Neuron (in vitro differentiated cells): ENCODE measurements at regions not wholly inside any gene's neighbourhood (a gene's known extent, or its start where the extent isn't known, plus 50 kb on each side); places are given as distances from the start of the nearest gene placed in this dataset.

ENCODE experiments used
- H2AFZ ChIP-seq: one replicate; pipeline ENCODE4 v1.6.1; 2013; ENCODE audit warnings: low read depth, mild to moderate bottlenecking, inconsistent platforms, low read length, moderate library complexity
- H3K27me3 ChIP-seq: one replicate; pipeline ENCODE4 v1.6.1; 2013; ENCODE audit warnings: low read length; ENCODE audit not compliant: insufficient read depth
- H3K36me3 ChIP-seq: one replicate; pipeline ENCODE4 v1.6.1; 2013; ENCODE audit warnings: low read length; ENCODE audit not compliant: insufficient read depth
- H3K4me1 ChIP-seq: one replicate; pipeline ENCODE4 v1.6.1; 2013; ENCODE audit warnings: low read length; ENCODE audit not compliant: insufficient read depth
- H3K4me3 ChIP-seq: 2 replicates; pipeline ENCODE4 v1.5.1; 2013; ENCODE audit warnings: mild to moderate bottlenecking, low read length, moderate library complexity
- H3K9me3 ChIP-seq: one replicate; pipeline ENCODE4 v1.6.1; 2013; ENCODE audit warnings: low read length

- Histone ChIP-seq H3K9me3 (peaks cover 3% of the 10 kb centered on the region), H3K4me1 (no peaks in the 10 kb centered on the region), H2AFZ (no peak overlapping the region), H3K4me3 (no peak overlapping the region), H3K27me3 (no peaks in the 10 kb centered on the region), H3K36me3 (peaks cover 14% of the 10 kb centered on the region)
Observed at GRCh38 chrX:10099411-10099810, 57.4 kb upstream of the CLCN4 start.

- no peak overlapping the region for H2AFZ ChIP-seq
- no peaks in the 10 kb centered on the region for H3K27me3 ChIP-seq
- H3K9me3 ChIP-seq = peaks cover 3% of the 10 kb centered on the region
- peaks cover 12% of the 10 kb centered on the region for H3K36me3 ChIP-seq
- no peak overlapping the region for H3K4me3 ChIP-seq
- H3K4me1 ChIP-seq = no peaks in the 10 kb centered on the region
Observed at GRCh38 chrX:10101269-10101668, 55.5 kb upstream of the CLCN4 start.

- H3K36me3 ChIP-seq = peaks cover 12% of the 10 kb centered on the region
- peaks cover 3% of the 10 kb centered on the region for H3K9me3 ChIP-seq
- H3K4me3 ChIP-seq = no peak overlapping the region
- H3K27me3 ChIP-seq = no peaks in the 10 kb centered on the region
- no peaks in the 10 kb centered on the region for H3K4me1 ChIP-seq
- H2AFZ ChIP-seq = no peak overlapping the region
Observed at GRCh38 chrX:10102046-10102704, 54.6 kb upstream of the CLCN4 start.

- H3K4me3 ChIP-seq = no peak overlapping the region
- no peaks in the 10 kb centered on the region for H3K4me1 ChIP-seq
- no peaks in the 10 kb centered on the region for H3K27me3 ChIP-seq
- H3K36me3 ChIP-seq = peaks cover 12% of the 10 kb centered on the region
- no peak overlapping the region for H2AFZ ChIP-seq
- H3K9me3 ChIP-seq = peaks cover 3% of the 10 kb centered on the region
Observed at GRCh38 chrX:10103023-10103422, 53.8 kb upstream of the CLCN4 start.

- Histone ChIP-seq H2AFZ (no peak overlapping the region), H3K36me3 (peaks cover 12% of the 10 kb centered on the region), H3K4me1 (no peaks in the 10 kb centered on the region), H3K27me3 (no peaks in the 10 kb centered on the region), H3K4me3 (no peak overlapping the region), H3K9me3 (peaks cover 3% of the 10 kb centered on the region)
Observed at GRCh38 chrX:10104958-10105658, 51.7 kb upstream of the CLCN4 start.

GRCh38 chrX:10106806-10107205 lies 50.0 kb upstream of the CLCN4 start:
- H3K4me1 ChIP-seq = no peaks in the 10 kb centered on the region
- no peak overlapping the region for H2AFZ ChIP-seq
- peaks cover 8% of the 10 kb centered on the region for H3K36me3 ChIP-seq
- H3K27me3 ChIP-seq = no peaks in the 10 kb centered on the region
- no peaks in the 10 kb centered on the region for H3K9me3 ChIP-seq
- H3K4me3 ChIP-seq = no peak overlapping the region
